ENCODE measurements at regions not wholly inside any gene's neighbourhood (a gene's known extent, or its start where the extent isn't known, plus 50 kb on each side); places are given as distances from the start of the nearest gene placed in this dataset.

DNA sequence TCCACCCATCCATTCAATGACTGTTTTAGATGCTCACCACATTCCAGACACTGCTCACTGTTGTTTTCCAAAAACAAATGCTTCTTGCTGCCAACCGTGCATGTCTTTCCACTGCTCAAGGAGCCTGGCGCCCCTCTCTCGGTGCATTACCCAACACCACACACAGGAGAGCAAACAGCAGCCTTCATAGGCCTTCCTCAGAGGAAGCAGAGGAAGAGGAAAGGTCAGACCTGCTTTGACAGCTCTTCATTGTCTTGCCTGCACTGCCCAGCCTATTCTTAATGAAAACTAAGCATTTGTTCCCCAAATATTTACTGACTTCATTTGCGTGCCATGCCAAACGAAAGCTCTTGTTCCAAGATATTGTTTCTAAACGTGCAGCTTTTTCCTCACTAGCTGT, 1129.2 kb downstream of the TBC1D22A start:
- TF ChIP-seq EZH2 (IDR thresholded peaks at IDR 0.05; ENCODE audit: insufficient read depth, poor library complexity, severe bottlenecking): no peak
- TF ChIP-seq EZH2phosphoT487 (IDR thresholded peaks at IDR 0.05; ENCODE audit: insufficient read depth, low read depth): no peak
